GM06990 (cell line): ENCODE measurements at regions not wholly inside any gene's neighbourhood (a gene's known extent, or its start where the extent isn't known, plus 50 kb on each side); places are given as distances from the start of the nearest gene placed in this dataset.

Experiments
- DNase-seq: peaks from one replicate; pipeline ENCODE4 v3.0.0-alpha.2; 2011; ENCODE audit not compliant: insufficient read length; ENCODE audit errors: extremely low read depth
- H3K27me3 ChIP-seq: replicated peaks from 2 replicates; pipeline ENCODE4 v1.6.0; 2011; ENCODE audit warnings: low read length; ENCODE audit not compliant: control insufficient read depth, insufficient read depth
- H3K36me3 ChIP-seq: 2 replicates; pipeline ENCODE4 v1.5.1; 2011; ENCODE audit warnings: low read length; ENCODE audit not compliant: control insufficient read depth, insufficient read depth
- H3K4me3 ChIP-seq: replicated peaks from 2 replicates; pipeline ENCODE4 v1.5.1; 2011; ENCODE audit warnings: low read depth, mild to moderate bottlenecking, control low read depth, low read length
- CTCF ChIP-seq: IDR thresholded peaks from 2 replicates; pipeline ENCODE4 v1.5.1; 2011; ENCODE audit warnings: low read length, control low read depth, mild to moderate bottlenecking, inconsistent platforms; ENCODE audit not compliant: insufficient read depth, poor library complexity, severe bottlenecking

- no peak for TF ChIP-seq CTCF
- DNase-seq: no peak
- Histone ChIP-seq H3K36me3 (no peaks in the 10 kb centered on the region), H3K27me3 (no peaks in the 10 kb centered on the region), H3K4me3 (no peak overlapping the region)
Observed at GRCh38 chr3:64741341-64741740, 53.5 kb upstream of the ADAMTS9 start.

DNA sequence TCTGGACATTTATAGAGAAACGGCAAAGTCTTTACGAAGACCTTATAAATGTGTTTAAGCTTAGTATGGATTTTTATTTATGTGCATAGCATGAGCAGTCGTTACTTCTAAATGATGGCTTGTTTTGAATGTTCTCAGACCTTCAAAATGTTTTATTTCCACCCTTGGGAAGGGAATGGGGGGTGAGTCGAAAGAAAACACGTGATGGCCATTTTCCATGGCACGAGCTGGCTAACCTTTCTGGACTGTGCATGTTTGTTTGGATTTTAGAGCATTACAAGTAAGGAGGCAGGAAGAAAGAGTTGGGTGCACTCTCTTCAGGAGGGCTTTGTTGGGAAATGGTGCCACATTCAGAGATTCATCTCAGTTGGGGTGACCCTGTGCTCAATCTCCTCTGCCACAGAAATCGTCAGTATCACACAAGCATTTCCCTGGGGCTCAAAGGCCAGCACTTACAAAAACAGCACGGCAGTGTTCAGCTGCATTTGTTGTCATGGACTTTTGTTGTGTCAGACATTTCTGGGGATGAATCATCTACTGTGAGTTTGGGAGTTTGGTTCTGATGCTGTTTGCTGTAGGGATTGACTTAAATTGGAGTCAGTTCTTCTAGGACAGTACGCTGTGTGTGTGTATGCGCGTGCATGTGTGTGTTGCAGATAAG lies 52.3 kb upstream of the ADAMTS9 start:
- Histone ChIP-seq H3K27me3 (no peaks in the 10 kb centered on the region), H3K36me3 (no peaks in the 10 kb centered on the region), H3K4me3 (no peak overlapping the region)
- DNase-seq: no peak
- no peak for TF ChIP-seq CTCF
